ENCODE measurements at regions not wholly inside any gene's neighbourhood (a gene's known extent, or its start where the extent isn't known, plus 50 kb on each side); places are given as distances from the start of the nearest gene placed in this dataset.

DNA sequence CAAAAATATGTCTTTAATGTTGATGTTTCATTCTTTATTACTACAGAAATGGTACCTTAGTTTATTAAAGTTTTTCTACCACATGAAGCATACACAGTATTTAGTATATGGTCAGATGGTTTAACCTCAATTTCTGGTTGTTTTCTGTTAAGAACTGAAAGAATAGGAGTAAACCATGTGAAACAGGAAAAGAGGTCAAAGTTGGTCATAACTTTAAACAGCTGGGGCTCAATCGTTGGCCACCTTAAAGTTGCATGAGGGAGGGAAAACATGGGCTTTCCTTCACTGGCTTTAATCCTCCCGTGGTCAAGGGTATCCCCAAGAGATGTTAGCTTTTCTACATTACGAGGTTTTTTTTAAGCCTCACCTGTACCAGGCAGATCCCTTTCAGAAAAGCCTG is 483.3 kb upstream of the ADAMTS5 start:
- TF ChIP-seq, protein P1, sequence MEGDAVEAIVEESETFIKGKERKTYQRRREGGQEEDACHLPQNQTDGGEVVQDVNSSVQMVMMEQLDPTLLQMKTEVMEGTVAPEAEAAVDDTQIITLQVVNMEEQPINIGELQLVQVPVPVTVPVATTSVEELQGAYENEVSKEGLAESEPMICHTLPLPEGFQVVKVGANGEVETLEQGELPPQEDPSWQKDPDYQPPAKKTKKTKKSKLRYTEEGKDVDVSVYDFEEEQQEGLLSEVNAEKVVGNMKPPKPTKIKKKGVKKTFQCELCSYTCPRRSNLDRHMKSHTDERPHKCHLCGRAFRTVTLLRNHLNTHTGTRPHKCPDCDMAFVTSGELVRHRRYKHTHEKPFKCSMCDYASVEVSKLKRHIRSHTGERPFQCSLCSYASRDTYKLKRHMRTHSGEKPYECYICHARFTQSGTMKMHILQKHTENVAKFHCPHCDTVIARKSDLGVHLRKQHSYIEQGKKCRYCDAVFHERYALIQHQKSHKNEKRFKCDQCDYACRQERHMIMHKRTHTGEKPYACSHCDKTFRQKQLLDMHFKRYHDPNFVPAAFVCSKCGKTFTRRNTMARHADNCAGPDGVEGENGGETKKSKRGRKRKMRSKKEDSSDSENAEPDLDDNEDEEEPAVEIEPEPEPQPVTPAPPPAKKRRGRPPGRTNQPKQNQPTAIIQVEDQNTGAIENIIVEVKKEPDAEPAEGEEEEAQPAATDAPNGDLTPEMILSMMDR (IDR thresholded peaks at IDR 0.05; ENCODE audit: insufficient read depth, low read length, poor library complexity, severe bottlenecking) = no peak
- TF ChIP-seq EZH2phosphoT487 (conservative IDR thresholded peaks at IDR 0.05; ENCODE audit: low read length) = no peak
- Histone ChIP-seq H3K9me2 (replicated peaks; ENCODE audit: insufficient read depth, low read length) (no peaks in the 10 kb centered on the region), H3K9me3 (ENCODE audit: insufficient read depth, low read length) (no peaks in the 10 kb centered on the region), H3K79me2 (ENCODE audit: insufficient read depth, low read length) (no peaks in the 10 kb centered on the region), H3K27me3 (ENCODE audit: low read length) (no peaks in the 10 kb centered on the region), H3F3A (ENCODE audit: insufficient read depth) (no peaks in the 10 kb centered on the region), H3K4me2 (ENCODE audit: low read depth, low read length, poor library complexity, severe bottlenecking) (no peak overlapping the region), H3K9ac (ENCODE audit: low read length) (no peak overlapping the region), H3K36me3 (ENCODE audit: low read length) (no peaks in the 10 kb centered on the region), H3K27ac (ENCODE audit: low read depth, low read length) (no peak overlapping the region), H3K4me3 (ENCODE audit: insufficient read depth, low read length, poor library complexity, severe bottlenecking) (no peak overlapping the region), H4K20me1 (ENCODE audit: low read depth, low read length) (no peaks in the 10 kb centered on the region), H2AFZ (ENCODE audit: low read depth, low read length, severe bottlenecking) (no peak overlapping the region)

DNA sequence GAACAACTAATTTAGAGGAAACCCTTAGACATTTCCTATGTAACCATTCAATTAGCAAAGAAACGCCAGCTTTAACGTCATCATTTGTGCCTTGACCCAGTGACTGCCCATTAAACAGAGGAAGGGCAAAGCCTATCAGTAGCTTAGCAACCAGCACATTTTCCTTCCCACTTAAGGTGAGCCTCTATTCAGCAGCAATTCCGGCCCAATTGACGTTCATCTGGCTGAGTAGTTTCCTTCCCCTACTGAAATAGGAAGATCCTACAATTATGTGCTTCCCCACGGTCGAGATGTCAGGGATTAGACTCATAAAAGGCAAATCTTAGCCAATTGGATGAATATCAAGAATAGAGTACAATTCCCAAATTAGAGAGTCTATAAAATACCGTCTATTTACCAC is 482.1 kb upstream of the ADAMTS5 start:
- no peak for TF ChIP-seq EZH2phosphoT487 (conservative IDR thresholded peaks at IDR 0.05; ENCODE audit: low read length)
- TF ChIP-seq, protein P1 (IDR thresholded peaks at IDR 0.05; ENCODE audit: insufficient read depth, low read length, poor library complexity, severe bottlenecking) = no peak
- no peaks in the 10 kb centered on the region for H3K9me3 ChIP-seq (ENCODE audit: insufficient read depth, low read length)

DNA sequence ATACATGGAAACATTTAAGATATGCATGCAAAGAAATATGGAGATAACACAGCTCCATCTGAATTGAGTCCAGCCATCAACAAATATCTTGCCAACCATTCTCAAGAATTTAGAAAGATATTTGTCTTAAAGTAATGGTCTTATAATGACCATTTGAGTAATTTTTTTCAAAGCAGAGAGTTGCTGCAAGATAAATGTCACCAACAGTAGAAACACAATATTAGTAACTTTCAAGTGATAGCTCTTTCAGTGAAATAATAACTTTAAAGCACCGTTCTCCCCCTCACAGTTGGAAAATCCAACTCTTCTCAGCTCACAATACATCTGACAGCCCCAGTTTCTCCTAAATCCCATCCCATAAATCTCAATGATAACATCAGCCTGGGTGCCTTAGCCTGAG is 481.0 kb upstream of the ADAMTS5 start:
- Histone ChIP-seq H3K9me2 (replicated peaks; ENCODE audit: insufficient read depth, low read length) (no peaks in the 10 kb centered on the region), H3K9me3 (ENCODE audit: insufficient read depth, low read length) (no peaks in the 10 kb centered on the region), H3K4me2 (ENCODE audit: low read depth, low read length, poor library complexity, severe bottlenecking) (no peak overlapping the region), H3K27me3 (ENCODE audit: low read length) (no peaks in the 10 kb centered on the region), H3F3A (ENCODE audit: insufficient read depth) (no peaks in the 10 kb centered on the region), H3K79me2 (ENCODE audit: insufficient read depth, low read length) (no peaks in the 10 kb centered on the region), H3K4me3 (ENCODE audit: insufficient read depth, low read length, poor library complexity, severe bottlenecking) (no peak overlapping the region), H2AFZ (ENCODE audit: low read depth, low read length, severe bottlenecking) (no peak overlapping the region), H3K36me3 (ENCODE audit: low read length) (no peaks in the 10 kb centered on the region), H3K9ac (ENCODE audit: low read length) (no peak overlapping the region), H3K27ac (ENCODE audit: low read depth, low read length) (no peak overlapping the region), H4K20me1 (ENCODE audit: low read depth, low read length) (no peaks in the 10 kb centered on the region)
- TF ChIP-seq, protein P1 (IDR thresholded peaks at IDR 0.05; ENCODE audit: insufficient read depth, low read length, poor library complexity, severe bottlenecking) = no peak
- no peak for TF ChIP-seq EZH2phosphoT487 (conservative IDR thresholded peaks at IDR 0.05; ENCODE audit: low read length)

More for the DNA sequence above, 482.1 kb upstream of the ADAMTS5 start:
- Histone ChIP-seq H3K79me2 (ENCODE audit: insufficient read depth, low read length) (no peaks in the 10 kb centered on the region), H3K36me3 (ENCODE audit: low read length) (no peaks in the 10 kb centered on the region), H3K27ac (ENCODE audit: low read depth, low read length) (no peak overlapping the region), H4K20me1 (ENCODE audit: low read depth, low read length) (no peaks in the 10 kb centered on the region), H2AFZ (ENCODE audit: low read depth, low read length, severe bottlenecking) (no peak overlapping the region), H3K4me3 (ENCODE audit: insufficient read depth, low read length, poor library complexity, severe bottlenecking) (no peak overlapping the region), H3K9ac (ENCODE audit: low read length) (no peak overlapping the region), H3K4me2 (ENCODE audit: low read depth, low read length, poor library complexity, severe bottlenecking) (no peak overlapping the region), H3K9me2 (replicated peaks; ENCODE audit: insufficient read depth, low read length) (no peaks in the 10 kb centered on the region), H3K27me3 (ENCODE audit: low read length) (no peaks in the 10 kb centered on the region), H3F3A (ENCODE audit: insufficient read depth) (no peaks in the 10 kb centered on the region)
